ENCODE measurements at regions not wholly inside any gene's neighbourhood (a gene's known extent, or its start where the extent isn't known, plus 50 kb on each side); places are given as distances from the start of the nearest gene placed in this dataset.
"Not testable (repeated sequence)": the region's sequence is repeated elsewhere in the genome, so short reads cannot be mapped to it uniquely, and the experiment has no call there.

GRCh38 chr13:74562381-74562780 lies 428.2 kb upstream of the KLF12 start:
- DNase-seq = peak; percentile 54

GRCh38 chr13:74561155-74561554 lies 427.0 kb upstream of the KLF12 start:
- DNase-seq = no peak

GRCh38 chr13:74560325-74560724 lies 426.1 kb upstream of the KLF12 start:
- no peak for DNase-seq

GRCh38 chr13:74557870-74558269 lies 423.7 kb upstream of the KLF12 start:
- DNase-seq = no peak

- no peak for DNase-seq
These were observed 421.6 kb upstream of the KLF12 start for GRCh38 chr13:74555651-74556420.

- no peak for DNase-seq
These were observed 421.0 kb upstream of the KLF12 start for GRCh38 chr13:74555276-74555625.

- DNase-seq = no peak
These were observed 420.5 kb upstream of the KLF12 start for GRCh38 chr13:74554569-74555275.

- peak; percentile 60 for DNase-seq
These were observed 415.8 kb upstream of the KLF12 start for GRCh38 chr13:74550039-74550438.

GRCh38 chr13:74536649-74537048 lies 402.4 kb upstream of the KLF12 start:
- DNase-seq = not testable (repeated sequence)

GRCh38 chr13:74533226-74533625 lies 399.0 kb upstream of the KLF12 start:
- no peak for DNase-seq

GRCh38 chr13:74530011-74530410 lies 395.8 kb upstream of the KLF12 start:
- DNase-seq = peak; percentile 9

- no peak for DNase-seq
These were observed 394.7 kb upstream of the KLF12 start for GRCh38 chr13:74528734-74529513.

- no peak for DNase-seq
These were observed 388.9 kb upstream of the KLF12 start for GRCh38 chr13:74523057-74523456.

- no peak for DNase-seq
These were observed 377.3 kb upstream of the KLF12 start for GRCh38 chr13:74511523-74511922.

- DNase-seq = peak; percentile 32
These were observed 353.0 kb upstream of the KLF12 start for GRCh38 chr13:74487091-74487722.

GRCh38 chr13:74485757-74486156 lies 351.6 kb upstream of the KLF12 start:
- no peak for DNase-seq

- no peak for DNase-seq
These were observed 344.9 kb upstream of the KLF12 start for GRCh38 chr13:74479124-74479523.

- DNase-seq = no peak
These were observed 342.6 kb upstream of the KLF12 start for GRCh38 chr13:74476788-74477187.

GRCh38 chr13:74476365-74476764 lies 342.2 kb upstream of the KLF12 start:
- no peak for DNase-seq

GRCh38 chr13:74466864-74467263 lies 332.7 kb upstream of the KLF12 start:
- DNase-seq = no peak

GRCh38 chr13:74466020-74466419 lies 331.8 kb upstream of the KLF12 start:
- no peak for DNase-seq

GRCh38 chr13:74465271-74465670 lies 331.1 kb upstream of the KLF12 start:
- DNase-seq = no peak

GRCh38 chr13:74464670-74465069 lies 330.5 kb upstream of the KLF12 start:
- DNase-seq = no peak
